Endothelial cell of umbilical vein (primary cell): ENCODE measurements at regions not wholly inside any gene's neighbourhood (a gene's known extent, or its start where the extent isn't known, plus 50 kb on each side); places are given as distances from the start of the nearest gene placed in this dataset.

Source experiments
- BruUV-seq: library from RNA; stranded (reverse); fragments of 400-500 nt; replicated peaks from 2 replicates; lab custom pipeline; 2021; lab: Mats Ljungman, UMichigan
- CTCF ChIA-PET: fragments of 300-600, 350-600 bp; sonication (Branson Sonifier 250); formaldehyde crosslinking; loops from one replicate; lab custom pipeline; 2021; ENCODE audit warnings: antibody characterized with exemption, inconsistent platforms; lab: Charles Lee
- POLR2A ChIA-PET: fragments of 300-600, 350-600 bp; sonication (Branson Sonifier 250); formaldehyde crosslinking; loops from one replicate; lab custom pipeline; 2021; ENCODE audit warnings: antibody characterized with exemption, inconsistent platforms; lab: Charles Lee
- DNase-seq: peaks from one replicate; pipeline ENCODE4 v3.0.0-alpha.2; 2011; ENCODE audit warnings: low read depth, low spot score
- FAIRE-seq: peaks from 2 replicates; lab custom pipeline; 2011; peaks lifted over from hg19 to GRCh38; lab: Jason Lieb, UNC
- H2AFZ ChIP-seq: 2 replicates; pipeline ENCODE4 v1.6.0; 2012; ENCODE audit warnings: low read depth, low read length, control low read depth, inconsistent platforms
- H3K27ac ChIP-seq: 2 replicates; pipeline ENCODE4 v1.5.1; 2011; ENCODE audit warnings: low read depth, mild to moderate bottlenecking, control low read depth, low read length, moderate library complexity; ENCODE audit not compliant: insufficient read depth
- H3K27me3 ChIP-seq, 2 experiments: 2 replicates each; pipeline versions ENCODE4 v1.6.0 to v1.6.1; 2011; ENCODE audit warnings: low read length in 2 of 2, mixed read lengths in 1 of 2; ENCODE audit not compliant: control insufficient read depth in 2 of 2, insufficient read depth in 2 of 2
- H3K36me3 ChIP-seq, 2 experiments: 2 replicates in 1 of 2; 3 replicates in 1 of 2; pipeline ENCODE4 v1.5.1; 2011; ENCODE audit warnings: low read length in 2 of 2, mild to moderate bottlenecking in 1 of 2, moderate library complexity in 1 of 2; ENCODE audit not compliant: control insufficient read depth in 2 of 2, insufficient read depth in 2 of 2; ENCODE audit errors: extremely low read depth in 1 of 2
- H3K4me1 ChIP-seq: 3 replicates; pipeline ENCODE4 v1.5.1; 2011; ENCODE audit warnings: mild to moderate bottlenecking, low read length; ENCODE audit not compliant: control insufficient read depth, insufficient read depth; ENCODE audit errors: extremely low read depth
- H3K4me2 ChIP-seq: 2 replicates; pipeline ENCODE4 v1.6.1; 2011; ENCODE audit warnings: low read length, control low read depth, mixed read lengths; ENCODE audit not compliant: insufficient read depth
- H3K4me3 ChIP-seq, 3 experiments: fragments of 200-600 bp in 1 of 3; sonication (generic), shearing (Covaris generic) in 1 of 3; replicated peaks in 1 of 3; 2 replicates each; pipeline ENCODE4 v1.5.1; 2011 to 2016; ENCODE audit warnings: control low read depth in 3 of 3, low read length in 3 of 3, mild to moderate bottlenecking in 2 of 3, inconsistent platforms in 1 of 3, low read depth in 1 of 3, moderate library complexity in 1 of 3; ENCODE audit not compliant: insufficient read depth in 1 of 3
- H3K79me2 ChIP-seq: 2 replicates; pipeline ENCODE4 v1.6.0; 2012; ENCODE audit warnings: low read length, inconsistent platforms; ENCODE audit not compliant: control insufficient read depth, insufficient read depth
- H3K9ac ChIP-seq: replicated peaks from 2 replicates; pipeline ENCODE3; 2011; ENCODE audit warnings: low read length, control low read depth; ENCODE audit not compliant: insufficient read depth; ENCODE audit errors: extremely low read depth
- H3K9me1 ChIP-seq: replicated peaks from 3 replicates; pipeline ENCODE4 v1.6.0; 2011; ENCODE audit warnings: mild to moderate bottlenecking, low read length; ENCODE audit not compliant: control insufficient read depth, insufficient read depth; ENCODE audit errors: extremely low read depth
- H3K9me3 ChIP-seq: replicated peaks from 2 replicates; pipeline ENCODE4 v1.5.1; 2012; ENCODE audit warnings: low read length, inconsistent platforms; ENCODE audit not compliant: control insufficient read depth, insufficient read depth
- H4K20me1 ChIP-seq: replicated peaks from 2 replicates; pipeline ENCODE3; 2011; ENCODE audit warnings: mild to moderate bottlenecking, low read length; ENCODE audit not compliant: control insufficient read depth, insufficient read depth; ENCODE audit errors: extremely low read depth
- EZH2 ChIP-seq: IDR thresholded peaks from 2 replicates; pipeline ENCODE4 v1.6.1; 2012; ENCODE audit warnings: borderline replicate concordance, low read depth, mild to moderate bottlenecking, moderate library complexity, low read length, inconsistent platforms; ENCODE audit not compliant: severe bottlenecking
- FOS ChIP-seq: IDR thresholded peaks from 2 replicates; pipeline ENCODE4 v1.6.1; 2011; ENCODE audit warnings: mild to moderate bottlenecking, low read length, moderate library complexity, borderline replicate concordance; ENCODE audit not compliant: insufficient read depth
- GATA2 ChIP-seq: IDR thresholded peaks from 2 replicates; pipeline ENCODE4 v1.7.0; 2011; ENCODE audit warnings: low read depth, mild to moderate bottlenecking, moderate library complexity, mixed read lengths, low read length; ENCODE audit not compliant: insufficient read length, insufficient read depth
- JUN ChIP-seq: IDR thresholded peaks from 2 replicates; pipeline ENCODE4 v1.6.1; 2011; ENCODE audit warnings: borderline replicate concordance, low read depth; ENCODE audit not compliant: insufficient read length, insufficient read depth
- MYC ChIP-seq: IDR thresholded peaks from one replicate; pipeline ENCODE4 v1.6.1; 2011; ENCODE audit warnings: mild to moderate bottlenecking, low read depth, low read length
- POLR2A ChIP-seq: IDR thresholded peaks from 2 replicates; pipeline ENCODE4 v1.6.1; 2012; ENCODE audit warnings: low read depth, mild to moderate bottlenecking, control low read depth, low read length
- POLR2AphosphoS5 ChIP-seq: IDR thresholded peaks from 2 replicates; pipeline ENCODE4 v1.6.1; 2012; ENCODE audit warnings: low read depth, mild to moderate bottlenecking, control low read depth, low read length, moderate library complexity; ENCODE audit not compliant: insufficient read depth
- dilution Hi-C: fragments of 300-500 bp; cut with MboI; formaldehyde crosslinking; loops from one replicate; pipeline ENCODE4 v1.15.0; 2019; ENCODE audit warnings: low sequenced_read_pairs; ENCODE audit not compliant: extremely low pct_ligation_motif_present
- intact Hi-C: fragments of 100-400 bp; cut with micrococcal nuclease; formaldehyde crosslinking; loops from one replicate; pipeline ENCODE4 v1.10.0; 2022
- TF ChIP-seq, protein P1 (sequence below), 2 donors: IDR thresholded peaks; 1 replicate in 1 of 2; 2 replicates in 1 of 2; pipeline ENCODE4 v1.5.1; 2011; ENCODE audit warnings: low read length in 2 of 2, mild to moderate bottlenecking in 2 of 2, moderate library complexity in 2 of 2, control low read depth in 1 of 2, inconsistent platforms in 1 of 2, low read depth in 1 of 2; ENCODE audit not compliant: insufficient read depth in 1 of 2; ENCODE audit errors: extremely low read depth in 1 of 2
- TF ChIP-seq, protein P2 (sequence below): IDR thresholded peaks from 2 replicates; pipeline ENCODE4 v1.6.1; 2011; ENCODE audit not compliant: insufficient read depth, insufficient read length

DNA sequence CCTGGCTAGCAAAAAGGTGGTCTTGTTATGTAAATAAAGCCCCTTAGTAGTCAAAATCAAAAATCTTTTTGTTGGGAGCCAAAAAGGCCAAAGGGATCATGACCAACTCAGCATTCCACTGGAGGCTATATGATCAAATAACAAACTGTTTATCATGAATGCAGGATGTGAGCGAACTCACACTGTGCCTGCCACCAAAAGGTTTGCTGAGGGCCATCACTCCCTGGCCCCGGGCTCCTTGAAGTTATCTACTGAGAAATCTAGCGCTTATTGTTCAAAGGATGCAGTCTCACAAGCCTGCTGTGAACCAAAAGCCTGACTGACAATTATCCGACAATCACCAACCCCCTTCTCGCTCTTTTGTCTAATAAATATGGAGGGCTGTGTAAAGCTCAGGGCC is 107.2 kb upstream of the DDHD1 start:
- no peak for FAIRE-seq
- CTCF ChIA-PET = no interaction called here

More for the DNA sequence above, 107.2 kb upstream of the DDHD1 start:
- no peaks in the 10 kb centered on the region for H3K36me3 ChIP-seq
- BruUV-seq = no TSS peak
- intact Hi-C loops (no loop called here), dilution Hi-C loops (no loop called here)
- no peak overlapping the region for H3K27ac ChIP-seq
- H3K4me1 ChIP-seq = no peaks in the 10 kb centered on the region
- no peaks in the 10 kb centered on the region for H4K20me1 ChIP-seq
- H2AFZ ChIP-seq = no peak overlapping the region
- H3K9me3 ChIP-seq = no peaks in the 10 kb centered on the region
- no peak overlapping the region for H3K4me3 ChIP-seq
- no peaks in the 10 kb centered on the region for H3K79me2 ChIP-seq
- peaks cover 0 to 7% of the 10 kb centered on the region in 2 experiments for H3K27me3 ChIP-seq
- H3K4me2 ChIP-seq = no peak overlapping the region
- DNase-seq = no peak
- no peak overlapping the region for H3K9ac ChIP-seq
- TF ChIP-seq POLR2AphosphoS5 (no peak), FOS (no peak), POLR2A (no peak), MYC (no peak), EZH2 (no peak), JUN (no peak), GATA2 (no peak)
- TF ChIP-seq, protein P1, sequence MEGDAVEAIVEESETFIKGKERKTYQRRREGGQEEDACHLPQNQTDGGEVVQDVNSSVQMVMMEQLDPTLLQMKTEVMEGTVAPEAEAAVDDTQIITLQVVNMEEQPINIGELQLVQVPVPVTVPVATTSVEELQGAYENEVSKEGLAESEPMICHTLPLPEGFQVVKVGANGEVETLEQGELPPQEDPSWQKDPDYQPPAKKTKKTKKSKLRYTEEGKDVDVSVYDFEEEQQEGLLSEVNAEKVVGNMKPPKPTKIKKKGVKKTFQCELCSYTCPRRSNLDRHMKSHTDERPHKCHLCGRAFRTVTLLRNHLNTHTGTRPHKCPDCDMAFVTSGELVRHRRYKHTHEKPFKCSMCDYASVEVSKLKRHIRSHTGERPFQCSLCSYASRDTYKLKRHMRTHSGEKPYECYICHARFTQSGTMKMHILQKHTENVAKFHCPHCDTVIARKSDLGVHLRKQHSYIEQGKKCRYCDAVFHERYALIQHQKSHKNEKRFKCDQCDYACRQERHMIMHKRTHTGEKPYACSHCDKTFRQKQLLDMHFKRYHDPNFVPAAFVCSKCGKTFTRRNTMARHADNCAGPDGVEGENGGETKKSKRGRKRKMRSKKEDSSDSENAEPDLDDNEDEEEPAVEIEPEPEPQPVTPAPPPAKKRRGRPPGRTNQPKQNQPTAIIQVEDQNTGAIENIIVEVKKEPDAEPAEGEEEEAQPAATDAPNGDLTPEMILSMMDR (IDR thresholded peaks at IDR 0.05; ENCODE audit: extremely low read depth in 1 of 2, insufficient read depth in 1 of 2, low read depth in 1 of 2, low read length in 2 of 2) = no peak
- TF ChIP-seq, protein P2, sequence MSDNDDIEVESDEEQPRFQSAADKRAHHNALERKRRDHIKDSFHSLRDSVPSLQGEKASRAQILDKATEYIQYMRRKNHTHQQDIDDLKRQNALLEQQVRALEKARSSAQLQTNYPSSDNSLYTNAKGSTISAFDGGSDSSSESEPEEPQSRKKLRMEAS = no peak
- H3K9me1 ChIP-seq = no peaks in the 10 kb centered on the region
- POLR2A ChIA-PET = no interaction called here
